HG02943 (cell line): ENCODE measurements at regions not wholly inside any gene's neighbourhood (a gene's known extent, or its start where the extent isn't known, plus 50 kb on each side); places are given as distances from the start of the nearest gene placed in this dataset.

Source experiments
- ATAC-seq: cut with Tn5 transposase; IDR thresholded peaks from one replicate; pipeline ENCODE4 v1.9.1; 2021; ENCODE audit warnings: mild to moderate bottlenecking, low read depth, moderate library complexity; ENCODE audit not compliant: unreplicated experiment

GRCh38 chr16:65463652-65464260, 341.9 kb upstream of the CDH11 start:
- no peak for ATAC-seq

DNA sequence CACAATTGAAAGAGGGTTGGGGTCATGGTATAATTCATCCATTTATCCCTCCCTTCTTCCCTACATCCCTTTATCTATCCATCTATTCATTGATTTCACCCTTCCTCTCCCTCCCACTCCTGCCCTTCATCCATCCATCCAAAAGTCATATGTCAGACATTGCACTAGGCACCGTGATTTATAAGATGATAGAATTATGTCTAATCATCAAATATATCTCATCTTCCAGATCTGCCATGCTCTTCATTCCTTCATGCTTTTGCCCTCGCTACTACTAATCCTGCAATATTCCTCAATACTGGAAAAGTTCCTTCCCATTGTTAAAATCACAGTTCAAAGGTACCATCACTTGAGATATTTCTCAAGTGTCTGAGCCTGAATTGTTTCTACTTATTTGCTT, 335.2 kb upstream of the CDH11 start:
- no peak for ATAC-seq

DNA sequence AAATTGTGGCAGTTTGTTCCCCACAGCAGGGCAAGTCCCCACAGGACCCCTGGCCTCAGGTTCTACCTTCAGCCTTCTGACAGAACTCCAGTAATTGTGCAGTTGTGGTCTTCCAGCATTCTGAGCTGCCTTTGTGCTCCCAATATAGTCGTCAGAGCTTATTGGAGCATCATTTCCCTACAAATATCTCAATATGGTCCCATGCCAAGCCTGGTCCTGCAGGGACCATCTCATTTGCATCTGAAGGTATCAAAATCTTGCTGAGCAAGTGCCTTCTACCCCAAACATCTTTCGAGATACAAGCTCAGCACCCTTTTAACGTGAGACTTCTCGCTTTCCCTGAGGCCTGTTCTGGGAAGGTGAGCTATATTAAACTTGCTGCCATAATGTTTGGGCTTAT, 333.9 kb upstream of the CDH11 start:
- no peak for ATAC-seq

GRCh38 chr16:65453646-65454045, 331.8 kb upstream of the CDH11 start:
- no peak for ATAC-seq

DNA sequence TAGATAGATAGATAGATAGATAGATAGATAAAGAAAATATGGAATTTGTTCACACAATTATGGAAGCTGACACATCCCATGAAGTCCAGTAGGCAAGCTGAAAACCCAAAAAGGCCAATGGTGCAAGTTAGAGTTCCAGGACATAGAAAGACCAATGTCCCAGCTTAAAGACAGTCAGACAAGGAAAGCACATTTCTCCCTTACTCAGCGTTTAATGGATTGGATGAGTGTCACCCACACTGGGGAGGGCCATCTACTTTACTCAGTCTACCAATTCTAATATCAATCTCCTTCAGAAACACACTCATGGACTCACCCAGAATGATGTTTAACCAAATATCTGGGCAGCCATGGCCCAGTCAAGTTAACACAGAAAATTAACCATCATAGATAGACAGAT, 327.7 kb upstream of the CDH11 start:
- no peak for ATAC-seq

- no peak for ATAC-seq
Observed at GRCh38 chr16:65446427-65446826, 324.6 kb upstream of the CDH11 start.

GRCh38 chr16:65445313-65446260, 323.7 kb upstream of the CDH11 start:
- no peak for ATAC-seq

DNA sequence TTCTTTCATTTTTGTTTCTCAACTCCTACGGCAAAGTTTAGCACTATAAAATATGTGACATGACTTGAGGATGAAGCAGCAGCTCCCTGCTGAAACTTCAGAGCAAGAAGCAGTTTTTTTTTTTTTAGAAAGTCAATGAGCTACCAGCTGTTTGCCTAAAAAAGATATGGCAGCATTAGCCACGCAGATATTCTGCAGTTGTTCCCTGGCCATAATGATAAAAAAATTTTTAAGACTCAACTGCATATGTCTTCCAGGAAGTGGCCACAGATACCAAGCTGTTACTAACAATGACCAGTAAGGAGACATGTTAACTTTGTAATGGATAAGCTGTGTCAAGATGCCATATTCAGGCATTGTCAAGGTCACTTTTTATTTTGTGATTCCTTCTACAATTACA, 319.6 kb upstream of the CDH11 start:
- ATAC-seq: no peak

DNA sequence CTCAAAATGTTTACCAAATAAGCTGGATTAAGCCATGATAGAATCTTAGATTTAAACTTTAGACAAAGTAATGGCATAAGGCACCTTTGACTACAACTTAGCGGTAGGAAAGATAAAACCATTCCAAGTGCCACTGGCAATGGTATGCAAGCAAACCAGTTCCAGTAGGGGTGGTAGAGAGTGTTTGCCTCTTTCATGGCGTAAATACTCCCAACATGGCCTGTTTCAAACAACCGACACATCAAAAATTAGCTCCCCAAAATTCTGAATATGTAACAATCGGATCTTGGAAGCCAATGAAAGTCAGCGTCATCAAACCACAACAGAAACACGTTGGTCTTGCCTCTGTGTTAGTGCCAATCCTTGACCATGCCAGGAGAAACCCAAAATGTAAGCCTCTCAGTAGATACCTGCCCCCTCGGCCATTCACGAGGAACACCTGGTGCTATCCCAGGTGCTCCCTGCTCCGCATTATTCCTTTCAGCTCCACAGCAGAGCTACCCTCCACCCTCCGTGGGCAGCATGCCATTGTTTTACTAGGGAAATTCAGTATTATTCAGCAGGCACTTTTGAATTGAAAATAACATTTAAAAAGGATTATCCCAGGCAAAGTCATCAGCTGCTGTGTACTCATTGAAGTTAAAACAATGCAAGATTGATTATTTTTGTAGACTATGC, 307.8 kb upstream of the CDH11 start:
- no peak for ATAC-seq

DNA sequence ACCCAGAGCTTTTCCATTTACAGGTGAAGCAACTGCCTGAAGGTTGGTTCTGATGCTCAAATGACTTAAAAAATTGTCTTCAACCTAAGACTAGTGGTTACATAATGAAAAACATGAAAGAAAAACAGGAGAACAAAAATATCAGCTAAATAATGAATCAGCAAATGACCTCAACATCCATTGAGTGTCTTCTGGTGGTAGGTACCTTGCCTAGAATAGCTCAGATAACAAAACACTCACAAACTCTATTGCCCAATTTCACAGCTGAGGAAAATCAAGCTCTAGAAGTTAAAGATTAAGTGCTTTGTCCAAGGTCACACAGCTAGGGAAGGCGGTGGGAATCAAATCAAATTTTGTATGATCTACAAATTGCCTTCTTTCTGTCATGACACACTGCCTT, 304.6 kb upstream of the CDH11 start:
- ATAC-seq: no peak

DNA sequence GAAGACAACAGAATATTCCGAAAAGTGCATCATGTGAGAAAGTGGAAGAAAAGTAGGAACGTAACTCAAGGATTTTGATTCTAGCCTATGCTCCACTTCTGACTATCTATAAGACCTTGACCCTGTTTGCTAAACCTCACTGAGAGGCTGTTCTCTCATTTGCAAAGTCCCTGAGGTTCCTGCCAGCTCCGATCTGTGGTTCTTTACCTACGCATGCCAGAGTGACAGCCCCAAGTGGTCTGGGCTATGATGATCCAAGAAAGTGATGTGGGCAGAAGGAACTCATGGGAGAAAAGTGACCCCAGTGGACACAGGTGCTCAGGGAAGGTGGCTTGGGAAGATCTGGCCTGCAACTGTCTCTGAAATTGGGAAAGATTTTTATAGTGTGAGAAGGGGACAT, 301.1 kb upstream of the CDH11 start:
- no peak for ATAC-seq

- no peak for ATAC-seq
Observed at GRCh38 chr16:65421596-65421995, 299.7 kb upstream of the CDH11 start.

DNA sequence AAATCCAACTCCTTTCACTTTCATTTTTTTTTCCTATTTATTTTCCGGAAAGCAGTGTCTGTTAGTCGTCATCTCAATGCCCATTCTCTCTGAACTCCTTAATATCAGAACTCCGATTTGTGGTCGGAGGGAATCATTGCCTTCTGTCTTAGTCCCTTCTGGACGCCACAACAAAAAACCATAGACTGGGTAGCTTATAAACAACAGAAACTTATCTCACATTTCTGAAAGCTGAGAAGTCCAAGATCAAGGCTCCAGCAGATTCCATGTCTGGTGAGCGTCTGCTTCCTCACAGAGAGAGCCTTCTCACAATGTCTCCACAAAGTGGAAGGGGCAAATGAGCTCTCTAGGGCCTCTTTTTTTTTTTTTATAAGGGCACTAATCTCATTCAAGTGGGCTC, 296.6 kb upstream of the CDH11 start:
- no peak for ATAC-seq

GRCh38 chr16:65415460-65415859, 293.6 kb upstream of the CDH11 start:
- ATAC-seq: no peak

- no peak for ATAC-seq
Observed at GRCh38 chr16:65414284-65414984, 292.6 kb upstream of the CDH11 start.

DNA sequence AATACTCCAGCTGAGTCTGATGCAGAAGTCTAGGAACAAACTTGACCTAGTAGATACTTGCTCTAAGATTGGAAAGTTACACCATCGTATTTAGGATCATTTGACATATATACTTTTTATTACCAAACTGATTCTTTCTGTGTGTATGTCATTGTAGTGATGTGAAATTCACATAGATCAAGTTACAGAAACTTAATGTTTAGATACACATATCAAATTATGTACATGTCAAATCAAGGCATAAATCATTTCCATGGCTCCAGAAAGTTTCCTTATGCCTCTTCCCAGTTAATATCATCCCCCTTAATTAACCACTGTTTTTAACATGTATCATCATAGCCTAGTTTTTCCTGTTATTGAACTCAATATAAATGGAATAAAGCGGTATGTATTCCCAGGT, 292.0 kb upstream of the CDH11 start:
- ATAC-seq: no peak

- ATAC-seq: no peak
Observed at GRCh38 chr16:65410801-65411200, 288.9 kb upstream of the CDH11 start.

DNA sequence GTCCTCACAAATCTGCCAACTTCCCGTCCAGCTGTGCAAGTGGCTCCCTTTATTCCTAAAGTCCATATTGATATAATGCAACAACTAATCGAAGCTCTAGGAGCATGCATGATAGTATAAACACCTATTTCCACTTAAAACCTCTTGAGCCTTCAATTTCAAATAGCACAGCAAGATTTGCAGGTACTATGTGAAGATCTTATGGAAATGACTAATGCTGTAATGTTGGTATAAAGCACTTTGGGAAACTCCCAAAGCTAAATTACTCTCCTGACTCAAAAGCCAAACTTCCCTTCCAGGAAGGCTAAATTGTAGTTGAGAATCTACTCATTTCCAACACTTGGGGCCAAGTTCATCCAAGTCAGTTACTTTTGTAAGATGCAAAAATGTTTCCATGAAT, 287.6 kb upstream of the CDH11 start:
- ATAC-seq: no peak

- ATAC-seq: no peak
Observed at GRCh38 chr16:65406933-65407332, 285.1 kb upstream of the CDH11 start.

DNA sequence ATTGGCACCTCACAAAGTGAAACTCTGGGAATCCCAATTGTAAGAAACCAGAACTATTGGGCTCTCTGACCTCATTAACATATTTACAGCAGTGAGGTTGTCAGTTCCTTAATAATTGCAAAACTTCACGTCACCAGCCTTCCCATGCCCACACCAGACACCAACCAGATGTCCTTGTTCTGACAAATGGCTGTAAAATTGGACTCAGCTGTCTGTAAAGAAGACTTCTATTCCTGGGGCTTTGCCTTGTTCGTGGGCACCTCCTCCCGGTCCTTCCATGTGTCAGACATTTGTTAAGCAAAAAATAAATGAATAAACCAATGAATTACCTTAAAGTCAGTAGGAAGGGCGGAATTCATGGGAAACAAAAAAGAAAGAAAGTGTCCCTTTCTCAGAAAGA, 284.3 kb upstream of the CDH11 start:
- no peak for ATAC-seq

DNA sequence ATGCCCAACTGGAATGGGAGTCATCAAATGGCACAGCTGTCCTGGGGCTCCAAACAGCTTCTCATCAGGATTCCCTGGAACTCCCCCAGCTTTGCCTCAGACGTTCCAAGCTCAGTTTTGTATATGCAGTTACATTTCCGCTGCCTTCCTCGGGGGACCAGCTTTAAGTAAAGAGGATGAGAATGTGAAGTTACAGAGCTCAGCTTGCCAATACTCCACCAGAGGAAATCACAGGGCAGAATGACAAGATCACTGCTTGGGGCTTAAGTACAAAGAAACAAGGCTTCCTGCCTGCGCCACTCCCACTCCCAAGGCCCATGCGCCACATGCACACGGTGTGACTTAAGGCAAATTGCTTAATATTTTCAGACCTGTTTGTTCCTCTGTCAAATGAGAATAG, 272.4 kb upstream of the CDH11 start:
- ATAC-seq: no peak
